Dedifferentiated amniotic fluid mesenchymal stem cell (primary cell): ENCODE measurements at regions not wholly inside any gene's neighbourhood (a gene's known extent, or its start where the extent isn't known, plus 50 kb on each side); places are given as distances from the start of the nearest gene placed in this dataset.
"Not testable (repeated sequence)": the region's sequence is repeated elsewhere in the genome, so short reads cannot be mapped to it uniquely, and the experiment has no call there.

ENCODE experiments used
- DNase-seq: peaks from one replicate; pipeline ENCODE4 v3.0.0-alpha.2; 2016; ENCODE audit errors: extremely low spot score

GRCh38 chr5:51165621-51166020 lies 217.6 kb upstream of the ISL1 start:
- not testable (repeated sequence) for DNase-seq

DNA sequence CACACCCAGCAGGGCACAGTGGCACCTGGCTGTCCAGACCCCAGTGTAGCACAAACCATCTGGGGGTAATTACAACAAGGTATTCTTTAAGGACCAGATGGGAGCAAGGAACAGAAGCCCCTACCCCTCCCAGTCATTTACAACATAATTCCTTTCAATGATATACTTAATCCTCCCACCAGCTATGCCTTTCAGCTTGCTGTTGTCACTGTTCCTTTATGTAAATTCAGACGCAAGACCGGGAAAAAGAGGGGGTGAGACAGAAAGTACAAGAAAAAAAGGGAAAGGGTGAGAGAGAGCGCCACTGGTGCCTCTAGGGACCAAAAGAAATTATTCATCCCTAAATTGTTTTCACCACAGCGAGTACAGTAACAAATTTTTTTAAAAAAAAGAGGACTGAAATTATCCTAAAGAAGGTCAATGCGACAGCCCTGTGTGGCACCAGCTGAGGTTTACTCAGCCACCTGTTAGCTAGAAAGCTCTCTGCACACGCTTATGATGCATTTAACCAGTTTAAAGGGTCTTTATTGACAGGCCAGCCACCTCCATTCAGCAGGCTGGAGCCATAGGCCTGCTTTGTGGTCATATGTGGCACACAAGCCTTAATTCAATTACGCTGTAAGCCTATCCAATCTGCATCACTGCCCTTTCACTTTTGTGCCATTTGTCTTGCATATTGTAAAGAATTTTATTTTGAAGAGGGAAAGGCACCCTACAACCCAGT lies 210.2 kb upstream of the ISL1 start:
- no peak for DNase-seq

- no peak for DNase-seq
Measured at GRCh38 chr5:51181208-51181894, 201.9 kb upstream of the ISL1 start.

DNA sequence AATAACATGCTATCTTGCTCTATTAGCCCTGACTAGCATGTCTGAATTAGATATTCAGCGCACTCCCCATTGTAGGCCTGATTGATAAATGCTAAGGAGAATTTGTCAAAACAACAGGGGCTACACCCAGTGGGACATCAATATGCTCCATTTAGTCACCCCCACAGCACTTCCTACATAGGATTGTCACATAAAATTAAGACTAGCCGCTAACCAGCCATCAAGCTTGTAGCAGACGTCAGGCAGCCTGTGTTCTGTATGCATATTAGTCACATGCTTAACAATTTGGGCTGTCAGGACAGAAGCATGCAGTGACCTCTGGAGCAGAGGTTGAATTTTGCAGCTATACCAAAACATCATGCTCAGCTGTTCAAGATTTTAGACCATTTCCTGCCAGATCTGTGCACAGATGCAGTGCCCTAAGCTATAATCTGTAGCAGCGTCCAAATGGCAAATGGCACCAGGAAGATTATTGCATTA lies 197.4 kb upstream of the ISL1 start:
- DNase-seq, result no peak

GRCh38 chr5:51188001-51188591 lies 195.2 kb upstream of the ISL1 start:
- no peak for DNase-seq

- no peak for DNase-seq
Measured at GRCh38 chr5:51194671-51195070, 188.6 kb upstream of the ISL1 start.

GRCh38 chr5:51201024-51201423 lies 182.2 kb upstream of the ISL1 start:
- no peak for DNase-seq

GRCh38 chr5:51201708-51202107 lies 181.5 kb upstream of the ISL1 start:
- no peak for DNase-seq

DNA sequence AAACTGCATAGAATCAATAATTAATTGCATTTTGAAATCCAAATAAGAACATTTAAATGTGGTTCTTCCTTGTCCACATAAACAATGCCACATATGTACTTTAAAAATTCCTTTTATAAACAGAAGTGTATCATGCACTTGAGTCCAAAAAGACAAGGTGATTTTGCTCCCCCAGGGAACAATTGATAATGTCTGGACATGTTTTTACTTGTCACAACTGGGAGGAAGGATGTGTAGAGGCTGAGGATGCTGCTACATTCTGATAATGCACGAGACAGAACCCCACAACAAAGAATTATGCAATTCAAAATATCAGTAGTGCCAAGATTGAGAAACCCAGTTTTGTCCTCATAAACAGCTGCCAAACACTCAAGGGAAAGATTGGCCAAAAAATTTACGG lies 181.1 kb upstream of the ISL1 start:
- DNase-seq, result no peak

DNA sequence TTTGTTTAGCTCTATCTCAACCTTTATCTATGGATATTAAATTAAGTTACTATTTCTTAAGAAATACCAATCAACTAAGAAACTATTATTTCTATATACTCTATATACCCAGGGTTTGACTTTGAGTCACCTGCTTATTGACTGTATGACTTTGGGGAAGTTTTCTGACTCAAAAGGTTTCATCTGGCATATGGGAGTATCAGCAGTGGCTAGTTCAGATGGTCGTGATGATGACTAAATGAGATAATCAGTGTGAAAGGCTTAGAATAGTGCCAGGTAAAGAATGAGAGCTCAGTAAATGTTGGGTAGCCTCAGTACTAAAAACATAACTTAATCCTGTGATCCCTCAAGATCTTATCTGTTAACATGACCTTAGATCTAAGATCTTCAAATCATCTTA lies 179.7 kb upstream of the ISL1 start:
- DNase-seq, result no peak

DNA sequence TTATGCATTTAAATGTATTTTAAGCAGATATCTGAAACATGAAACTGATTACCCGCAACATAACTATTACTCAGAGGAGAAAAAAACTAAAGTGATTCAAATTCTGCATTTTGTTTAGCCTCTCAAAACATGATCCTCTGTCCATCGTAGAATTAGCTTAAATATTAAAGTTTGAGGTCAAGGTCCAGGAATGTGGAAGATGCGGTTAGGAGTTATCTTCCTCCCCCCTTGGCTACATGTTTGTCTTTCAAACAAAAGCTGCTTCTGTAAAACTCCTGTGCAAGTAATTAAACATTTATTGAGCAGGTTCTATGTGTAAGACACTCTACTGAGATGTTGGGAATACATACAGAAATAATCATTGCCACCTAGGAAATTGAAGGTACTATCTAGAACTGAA lies 175.0 kb upstream of the ISL1 start:
- DNase-seq, result no peak

DNA sequence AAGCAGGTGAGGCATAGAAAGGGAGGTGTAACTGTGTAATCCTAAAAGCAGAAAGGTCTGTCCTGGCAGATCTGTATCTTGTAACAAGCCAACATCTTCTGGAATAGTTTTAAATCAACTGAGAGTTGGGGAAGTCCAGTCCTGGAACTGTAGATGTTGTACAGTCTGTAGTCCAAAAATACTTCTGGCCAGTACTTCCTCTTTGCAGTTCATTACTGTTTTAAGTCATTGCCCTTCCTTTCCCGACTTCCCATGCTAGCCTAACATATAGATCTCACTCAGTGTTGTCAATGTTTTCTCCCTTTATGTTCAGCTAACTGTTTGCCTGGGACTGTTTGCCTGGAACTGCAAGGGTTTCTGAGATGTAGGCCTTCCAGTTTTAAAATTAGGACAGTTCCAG lies 168.5 kb upstream of the ISL1 start:
- DNase-seq, result no peak

DNA sequence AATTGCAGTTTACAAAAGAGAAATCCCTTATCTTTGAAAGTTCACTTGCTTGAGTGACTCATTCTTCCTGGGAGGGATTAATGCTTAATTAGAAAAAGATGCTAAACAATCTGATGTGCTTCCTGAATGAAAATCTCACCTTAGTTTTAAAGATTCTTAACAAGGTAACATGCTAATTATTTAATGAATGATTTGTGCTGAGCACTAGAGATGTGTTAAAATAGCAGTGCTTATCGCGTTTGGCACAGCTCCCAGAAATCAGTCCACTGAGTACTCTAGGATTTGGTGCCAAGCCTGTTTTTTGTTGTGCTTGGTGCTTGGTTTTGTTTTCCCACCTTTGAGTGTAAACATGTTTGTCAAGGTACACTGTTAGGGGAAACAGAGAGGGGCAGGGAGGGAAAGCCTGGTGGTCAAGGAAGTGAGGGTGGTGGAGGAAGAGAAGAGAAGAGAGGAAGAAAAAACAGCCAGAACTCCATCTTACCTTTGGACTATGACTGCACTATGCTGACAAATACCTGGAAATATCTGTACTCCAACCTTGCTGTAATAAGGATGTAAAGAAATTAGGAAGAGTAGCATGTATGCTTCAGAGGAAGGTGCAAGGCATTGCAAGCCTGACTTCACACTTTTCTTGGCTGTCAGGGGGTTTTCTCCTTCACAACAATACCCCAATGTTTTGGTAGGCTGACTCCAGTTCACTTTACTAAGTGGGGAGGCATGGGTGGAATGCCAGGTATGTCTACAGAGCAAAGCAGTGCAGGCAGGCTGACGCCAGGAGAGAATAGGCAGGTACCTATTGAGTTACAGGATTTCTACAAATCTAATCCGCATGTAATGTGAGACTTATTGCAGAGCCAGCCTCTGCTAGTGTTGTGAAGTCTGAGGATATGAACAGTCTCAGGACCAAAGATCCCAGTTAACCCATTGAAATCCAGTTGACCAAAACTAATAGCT lies 157.2 kb upstream of the ISL1 start:
- DNase-seq, result no peak

DNA sequence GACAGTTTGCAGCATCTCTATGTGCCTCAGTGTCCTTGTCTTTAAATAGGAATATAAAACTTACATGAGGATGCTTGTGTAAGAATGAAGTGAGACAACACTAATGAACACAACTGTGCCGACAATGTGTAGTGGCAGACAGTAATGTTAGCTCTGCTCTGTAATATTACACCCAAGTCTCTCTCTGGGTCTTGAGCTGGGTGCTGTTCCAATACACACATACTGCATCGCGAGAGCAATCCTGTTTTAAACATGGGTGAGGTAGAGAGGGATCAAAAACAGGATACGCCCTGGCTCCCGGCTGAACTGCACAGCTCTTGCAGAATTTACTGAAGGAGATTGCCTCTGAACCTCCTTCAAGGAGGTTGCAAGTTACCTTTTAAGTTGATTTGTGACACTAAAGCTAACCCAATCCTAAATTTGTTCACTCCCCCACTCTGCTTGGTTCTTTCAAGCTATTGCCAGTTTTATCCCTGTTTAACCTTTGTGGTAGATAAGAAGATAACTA lies 155.2 kb upstream of the ISL1 start:
- no peak for DNase-seq

GRCh38 chr5:51230336-51230735 lies 152.9 kb upstream of the ISL1 start:
- no peak for DNase-seq

GRCh38 chr5:51242456-51242855 lies 140.8 kb upstream of the ISL1 start:
- no peak for DNase-seq

GRCh38 chr5:51250957-51251356 lies 132.3 kb upstream of the ISL1 start:
- not testable (repeated sequence) for DNase-seq

DNA sequence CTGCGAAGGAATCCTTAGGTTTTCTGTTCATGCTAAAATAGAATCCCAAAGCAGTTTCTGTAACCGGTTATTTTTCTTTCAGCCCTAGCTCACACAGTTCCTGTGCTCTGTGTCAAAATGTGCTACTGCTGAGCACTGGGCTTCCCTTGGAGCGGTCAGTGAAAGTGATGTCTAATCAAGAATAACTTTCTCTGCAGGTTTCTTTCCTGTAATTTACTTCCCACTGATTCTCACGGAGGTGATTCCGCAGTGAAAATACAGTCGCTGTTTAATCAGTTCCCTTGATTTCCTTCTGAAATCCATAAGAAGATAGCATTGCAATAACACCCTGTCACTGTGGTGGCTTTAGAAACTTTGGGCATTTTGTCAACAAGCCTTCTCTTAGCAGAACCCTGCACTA lies 112.0 kb upstream of the ISL1 start:
- DNase-seq, result no peak

- DNase-seq, result no peak
Measured at GRCh38 chr5:51273021-51273420, 110.2 kb upstream of the ISL1 start.

DNA sequence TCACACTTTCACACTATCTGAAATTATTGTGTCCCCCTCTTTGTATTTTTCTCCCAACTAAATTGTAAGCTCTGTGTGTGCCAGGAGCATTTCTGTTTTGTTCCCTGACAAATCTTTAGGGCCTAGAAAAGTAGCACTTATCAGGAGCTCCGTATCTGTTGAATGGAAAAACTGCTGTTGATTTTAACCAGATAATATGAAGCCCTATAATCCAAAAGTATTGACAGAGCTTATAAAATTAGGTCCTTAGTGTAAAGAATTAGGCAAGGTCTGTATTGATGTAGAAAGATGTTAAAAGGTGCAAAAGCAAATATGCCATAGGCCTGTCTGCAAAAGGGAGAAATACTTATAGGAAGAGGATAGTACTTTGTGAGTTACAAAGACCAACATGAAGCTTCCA lies 109.4 kb upstream of the ISL1 start:
- DNase-seq, result no peak

DNA sequence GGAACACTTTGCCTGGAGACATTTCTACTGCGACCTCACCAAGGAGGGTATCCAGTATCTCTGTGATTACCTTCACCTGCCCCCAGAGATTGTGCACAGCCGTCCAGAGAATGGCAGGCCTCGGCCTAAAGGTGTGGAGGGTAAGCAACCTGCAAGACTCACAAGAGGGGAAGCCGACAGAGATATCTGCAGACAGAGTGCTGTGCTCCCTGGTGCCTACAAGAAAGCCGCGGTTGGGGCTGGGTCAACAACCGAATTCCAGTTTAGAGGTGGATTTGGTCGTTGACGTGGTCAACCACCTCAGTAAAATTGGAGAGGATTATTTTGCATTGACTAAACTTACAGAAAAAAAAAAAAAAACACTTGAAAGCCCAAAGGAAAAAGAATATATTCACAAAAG lies 107.8 kb upstream of the ISL1 start:
- DNase-seq, result no peak

DNA sequence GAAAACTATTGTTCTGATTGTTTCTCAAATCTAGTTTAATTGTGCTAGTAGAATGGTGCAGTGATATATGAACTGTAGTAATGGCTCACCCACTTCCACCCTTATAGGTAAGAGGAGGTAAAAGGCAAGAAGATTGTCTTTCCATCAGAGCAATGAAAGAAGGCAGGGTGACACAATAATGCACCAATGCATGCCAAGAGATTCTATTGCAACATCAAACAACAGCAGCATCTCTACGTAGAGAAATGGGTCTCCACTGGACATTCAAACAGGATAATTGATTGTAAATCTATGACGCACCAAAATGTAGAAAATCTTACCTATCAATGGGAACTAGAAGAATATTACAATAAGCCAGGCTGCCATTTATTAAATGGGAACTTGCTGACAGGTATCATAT lies 107.0 kb upstream of the ISL1 start:
- DNase-seq, result no peak
